T-cell (primary cell): ENCODE measurements at regions not wholly inside any gene's neighbourhood (a gene's known extent, or its start where the extent isn't known, plus 50 kb on each side); places are given as distances from the start of the nearest gene placed in this dataset.

Experiments used
- ATAC-seq, 4 experiments: fragments of 200-7000 bp in 3 of 4; fragments of 150-1000 bp in 1 of 4; cut with Tn5 transposase; replicated peaks in 1 of 4; 1 replicate in 3 of 4; 2 replicates in 1 of 4; pipeline ENCODE4 v1.10.0; 2021; ENCODE audit warnings: moderate library complexity in 3 of 4, mild to moderate bottlenecking in 2 of 4, moderate number of reproducible peaks in 1 of 4
- CTCF ChIA-PET, 2 donors: fragments of 300-600 bp; sonication (Branson Sonifier 250); formaldehyde crosslinking; loops; one replicate each; lab custom pipeline; 2022; ENCODE audit warnings: antibody characterized with exemption in 2 of 2; lab: Charles Lee
- POLR2A ChIA-PET, 2 donors: fragments of 300-600 bp; sonication (Branson Sonifier 250); formaldehyde crosslinking; loops; one replicate each; lab custom pipeline; 2022; ENCODE audit warnings: antibody characterized with exemption in 2 of 2; lab: Charles Lee
- DNase-seq, 35 experiments: peaks; one replicate each; pipeline versions ENCODE4 v3.0.0 to v3.0.0-alpha.2; 2013 to 2023
- H3K27ac ChIP-seq: one replicate; pipeline ENCODE4 v1.5.1; 2013; ENCODE audit warnings: low read length
- H3K27me3 ChIP-seq, 2 experiments: replicated peaks in 1 of 2; 1 replicate in 1 of 2; 2 replicates in 1 of 2; pipeline versions ENCODE4 v1.6.1 to v1.7.0; 2013; ENCODE audit warnings: low read length in 1 of 2, mixed read lengths in 1 of 2; ENCODE audit not compliant: control insufficient read depth in 2 of 2, insufficient read depth in 2 of 2; ENCODE audit errors: extremely low read depth in 1 of 2
- H3K36me3 ChIP-seq, 2 donors: 1 replicate in 1 of 2; 2 replicates in 1 of 2; pipeline versions ENCODE4 v1.6.1 to v1.7.0; 2013; ENCODE audit warnings: low read length in 1 of 2; ENCODE audit not compliant: control insufficient read depth in 2 of 2, insufficient read depth in 1 of 2; ENCODE audit errors: extremely low read depth in 1 of 2
- H3K4me1 ChIP-seq, 2 experiments: 1 replicate in 1 of 2; 2 replicates in 1 of 2; pipeline versions ENCODE4 v1.6.1 to v1.7.0; 2013; ENCODE audit warnings: low read length in 2 of 2, mixed read lengths in 1 of 2; ENCODE audit not compliant: insufficient read depth in 2 of 2, control insufficient read depth in 1 of 2; ENCODE audit errors: extremely low read depth in 1 of 2
- H3K4me3 ChIP-seq, 2 donors: 1 replicate in 1 of 2; 2 replicates in 1 of 2; pipeline versions ENCODE4 v1.5.1 to v1.7.0; 2013; ENCODE audit warnings: mild to moderate bottlenecking in 2 of 2, low read length in 1 of 2, moderate library complexity in 1 of 2; ENCODE audit not compliant: control insufficient read depth in 1 of 2; ENCODE audit errors: extremely low read depth in 1 of 2
- H3K9me3 ChIP-seq: 2 replicates; pipeline ENCODE4 v1.7.0; 2013
- H3K27ac Mint-ChIP-seq, 2 donors: one replicate each; pipeline ENCODE4 v1.8.0; 2020 to 2021; ENCODE audit warnings: mild to moderate bottlenecking in 2 of 2, mixed read lengths in 2 of 2
- H3K27me3 Mint-ChIP-seq, 2 donors: one replicate each; pipeline ENCODE4 v1.8.0; 2021 to 2022; ENCODE audit warnings: mixed read lengths in 2 of 2
- H3K36me3 Mint-ChIP-seq: one replicate; pipeline ENCODE4 v1.8.0; 2021; ENCODE audit warnings: mixed read lengths
- H3K4me1 Mint-ChIP-seq, 3 donors: one replicate each; pipeline ENCODE4 v1.8.0; 2020 to 2022; ENCODE audit warnings: mixed read lengths in 3 of 3, mild to moderate bottlenecking in 1 of 3
- H3K4me3 Mint-ChIP-seq, 3 donors: one replicate each; pipeline ENCODE4 v1.8.0; 2020 to 2022; ENCODE audit warnings: mild to moderate bottlenecking in 3 of 3, mixed read lengths in 3 of 3, moderate library complexity in 3 of 3
- H3K9me3 Mint-ChIP-seq, 3 donors: one replicate each; pipeline ENCODE4 v1.8.0; 2020 to 2022; ENCODE audit warnings: mixed read lengths in 3 of 3
- WGBS: methylation state at CpG from one replicate; pipeline ENCODE4 v1.1.5; 2013; ENCODE audit warnings: missing lambda C conversion rate; ENCODE audit not compliant: insufficient coverage; 5-methylcytosine and 5-hydroxymethylcytosine counted together

- no peaks in the 10 kb centered on the region for H3K4me1 ChIP-seq
- no peak overlapping the region for H3K27ac Mint-ChIP-seq
- ChIA-PET POLR2A (no interaction called here), CTCF (no interaction called here)
- ATAC-seq (no peak), DNase-seq (no peak)
- H3K27ac ChIP-seq: no peak overlapping the region
- no peak overlapping the region for H3K4me3 Mint-ChIP-seq
- H3K4me1 Mint-ChIP-seq: no peaks in the 10 kb centered on the region
- peaks cover 0 to 1% (median under 1%) of the 10 kb centered on the region in 3 donors for H3K9me3 Mint-ChIP-seq
- no peaks in the 10 kb centered on the region for H3K36me3 ChIP-seq
- H3K36me3 Mint-ChIP-seq: no peaks in the 10 kb centered on the region
- 33% methylated on average over 2 of the region's 7 CpGs for WGBS
- H3K4me3 ChIP-seq: no peak overlapping the region
- H3K27me3 Mint-ChIP-seq: peaks cover 20 to 31% of the 10 kb centered on the region in 2 donors
- no peaks in the 10 kb centered on the region for H3K9me3 ChIP-seq
- peaks cover 0 to 14% of the 10 kb centered on the region in 2 experiments for H3K27me3 ChIP-seq
These were observed 148.8 kb upstream of the CAMK1G start for GRCh38 chr1:209434631-209435217.

- CTCF ChIA-PET: no interaction called here
- POLR2A ChIA-PET: no interaction called here
These were observed 147.6 kb upstream of the CAMK1G start for GRCh38 chr1:209435654-209436566.

GRCh38 chr1:209439828-209440227 lies 143.7 kb upstream of the CAMK1G start:
- POLR2A ChIA-PET: no interaction called here
- Histone ChIP-seq H3K27ac (no peak overlapping the region), H3K4me1 (no peaks in the 10 kb centered on the region), H3K4me3 (no peak overlapping the region), H3K36me3 (no peaks in the 10 kb centered on the region), H3K9me3 (no peaks in the 10 kb centered on the region), H3K27me3 (no peaks in the 10 kb centered on the region)
- no peak overlapping the region for H3K27ac Mint-ChIP-seq
- H3K4me1 Mint-ChIP-seq: no peaks in the 10 kb centered on the region
- WGBS: 100% methylated on average over 2 of the region's 3 CpGs
- H3K36me3 Mint-ChIP-seq: no peaks in the 10 kb centered on the region
- no peak overlapping the region for H3K4me3 Mint-ChIP-seq
- CTCF ChIA-PET: interaction anchor here in 1 of 2 donors (0.6 kb wide), 1 partner anchor 234 kb away, joined by 5 read pairs; no protein-coding TSS in a partner anchor
- H3K9me3 Mint-ChIP-seq: peaks cover 4 to 6% (median 5%) of the 10 kb centered on the region in 3 donors
- ATAC-seq (no peak), DNase-seq (no peak)
- H3K27me3 Mint-ChIP-seq: peaks cover 11 to 12% of the 10 kb centered on the region in 2 donors

More at GRCh38 chr1:209435654-209436566, 147.6 kb upstream of the CAMK1G start:
- Histone ChIP-seq H3K27me3 (peaks cover 0 to 14% of the 10 kb centered on the region in 2 experiments), H3K9me3 (no peaks in the 10 kb centered on the region), H3K27ac (no peak overlapping the region), H3K4me3 (no peak overlapping the region), H3K4me1 (no peaks in the 10 kb centered on the region), H3K36me3 (no peaks in the 10 kb centered on the region)
- Mint-ChIP-seq H3K9me3 (peaks cover 4 to 6% (median 5%) of the 10 kb centered on the region in 3 donors), H3K27me3 (peaks cover 16 to 22% of the 10 kb centered on the region in 2 donors), H3K4me1 (no peaks in the 10 kb centered on the region), H3K27ac (no peak overlapping the region), H3K4me3 (no peak overlapping the region), H3K36me3 (no peaks in the 10 kb centered on the region)
- no CpG with 5 or more reads among the region's 6 CpGs for WGBS
- ATAC-seq (no peak), DNase-seq (peak in 6 of 35 experiments; percentile 2 to 21 (median 6))

- Mint-ChIP-seq H3K9me3 (peaks cover 4 to 6% (median 5%) of the 10 kb centered on the region in 3 donors), H3K27ac (no peak overlapping the region), H3K4me1 (no peaks in the 10 kb centered on the region), H3K36me3 (no peaks in the 10 kb centered on the region), H3K4me3 (no peak overlapping the region), H3K27me3 (peaks cover 3 to 7% of the 10 kb centered on the region in 2 donors)
- Histone ChIP-seq H3K9me3 (no peaks in the 10 kb centered on the region), H3K27ac (no peak overlapping the region), H3K4me3 (no peak overlapping the region), H3K27me3 (no peaks in the 10 kb centered on the region), H3K4me1 (no peaks in the 10 kb centered on the region), H3K36me3 (no peaks in the 10 kb centered on the region)
- ATAC-seq (no peak), DNase-seq (no peak)
- no CpG with 5 or more reads among the region's 5 CpGs for WGBS
- ChIA-PET POLR2A (no interaction called here), CTCF (no interaction called here)
These were observed 140.1 kb upstream of the CAMK1G start for GRCh38 chr1:209443361-209443931.

GRCh38 chr1:209443975-209444651 lies 139.4 kb upstream of the CAMK1G start:
- no peak overlapping the region for H3K27ac Mint-ChIP-seq
- no CpG with 5 or more reads among the region's 3 CpGs for WGBS

GRCh38 chr1:209444961-209445360 lies 138.6 kb upstream of the CAMK1G start:
- H3K27ac ChIP-seq: no peak overlapping the region
- no peak overlapping the region for H3K4me3 ChIP-seq
- Mint-ChIP-seq H3K9me3 (peaks cover 2% of the 10 kb centered on the region in 3 donors), H3K4me3 (no peak overlapping the region), H3K27ac (no peak overlapping the region), H3K36me3 (no peaks in the 10 kb centered on the region), H3K4me1 (no peaks in the 10 kb centered on the region), H3K27me3 (peaks cover 6 to 8% of the 10 kb centered on the region in 2 donors)
- H3K36me3 ChIP-seq: no peaks in the 10 kb centered on the region
- whole genome bisulfite sequencing: 38% methylated on average over 1 of the region's 3 CpGs
- ATAC-seq (no peak), DNase-seq (no peak)
- no peaks in the 10 kb centered on the region for H3K27me3 ChIP-seq
- no peaks in the 10 kb centered on the region for H3K4me1 ChIP-seq
- POLR2A ChIA-PET: no interaction called here
- H3K9me3 ChIP-seq: no peaks in the 10 kb centered on the region
- CTCF ChIA-PET: no interaction called here

More at GRCh38 chr1:209443975-209444651, 139.4 kb upstream of the CAMK1G start:
- Mint-ChIP-seq H3K4me3 (no peak overlapping the region), H3K9me3 (peaks cover 4 to 6% (median 5%) of the 10 kb centered on the region in 3 donors), H3K27me3 (peaks cover 3 to 7% of the 10 kb centered on the region in 2 donors), H3K36me3 (no peaks in the 10 kb centered on the region), H3K4me1 (no peaks in the 10 kb centered on the region)
- ATAC-seq (no peak), DNase-seq (no peak)
- Histone ChIP-seq H3K4me3 (no peak overlapping the region), H3K4me1 (no peaks in the 10 kb centered on the region), H3K27me3 (no peaks in the 10 kb centered on the region), H3K36me3 (no peaks in the 10 kb centered on the region), H3K9me3 (no peaks in the 10 kb centered on the region), H3K27ac (no peak overlapping the region)
- CTCF ChIA-PET: no interaction called here
- POLR2A ChIA-PET: no interaction called here
